ENCODE measurements at regions not wholly inside any gene's neighbourhood (a gene's known extent, or its start where the extent isn't known, plus 50 kb on each side); places are given as distances from the start of the nearest gene placed in this dataset.

GRCh38 chr1:9453375-9453774, 85.9 kb upstream of the SLC25A33 start:
- H3K4me3 ChIP-seq (replicated peaks in 1 of 2; ENCODE audit: low read depth in 2 of 2, low read length in 2 of 2): no peak overlapping the region
- TF ChIP-seq, protein P1, sequence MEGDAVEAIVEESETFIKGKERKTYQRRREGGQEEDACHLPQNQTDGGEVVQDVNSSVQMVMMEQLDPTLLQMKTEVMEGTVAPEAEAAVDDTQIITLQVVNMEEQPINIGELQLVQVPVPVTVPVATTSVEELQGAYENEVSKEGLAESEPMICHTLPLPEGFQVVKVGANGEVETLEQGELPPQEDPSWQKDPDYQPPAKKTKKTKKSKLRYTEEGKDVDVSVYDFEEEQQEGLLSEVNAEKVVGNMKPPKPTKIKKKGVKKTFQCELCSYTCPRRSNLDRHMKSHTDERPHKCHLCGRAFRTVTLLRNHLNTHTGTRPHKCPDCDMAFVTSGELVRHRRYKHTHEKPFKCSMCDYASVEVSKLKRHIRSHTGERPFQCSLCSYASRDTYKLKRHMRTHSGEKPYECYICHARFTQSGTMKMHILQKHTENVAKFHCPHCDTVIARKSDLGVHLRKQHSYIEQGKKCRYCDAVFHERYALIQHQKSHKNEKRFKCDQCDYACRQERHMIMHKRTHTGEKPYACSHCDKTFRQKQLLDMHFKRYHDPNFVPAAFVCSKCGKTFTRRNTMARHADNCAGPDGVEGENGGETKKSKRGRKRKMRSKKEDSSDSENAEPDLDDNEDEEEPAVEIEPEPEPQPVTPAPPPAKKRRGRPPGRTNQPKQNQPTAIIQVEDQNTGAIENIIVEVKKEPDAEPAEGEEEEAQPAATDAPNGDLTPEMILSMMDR (IDR thresholded peaks at IDR 0.05; ENCODE audit: low read depth, low read length): no peak
- no peak for DNase-seq (ENCODE audit: low read depth in 2 of 2)

- TF ChIP-seq, protein P1 (IDR thresholded peaks at IDR 0.05; ENCODE audit: low read depth, low read length): no peak
- no peak overlapping the region for H3K4me3 ChIP-seq (replicated peaks in 1 of 2; ENCODE audit: low read depth in 2 of 2, low read length in 2 of 2)
- DNase-seq (ENCODE audit: low read depth in 2 of 2): no peak
These were observed 85.4 kb upstream of the SLC25A33 start for GRCh38 chr1:9453779-9454418.

- TF ChIP-seq, protein P1 (IDR thresholded peaks at IDR 0.05; ENCODE audit: low read depth, low read length): no peak
- no peak overlapping the region for H3K4me3 ChIP-seq (replicated peaks in 1 of 2; ENCODE audit: low read depth in 2 of 2, low read length in 2 of 2)
- DNase-seq (ENCODE audit: low read depth in 2 of 2): no peak
These were observed 84.7 kb upstream of the SLC25A33 start for GRCh38 chr1:9454494-9455066.

- no peak overlapping the region for H3K4me3 ChIP-seq (replicated peaks in 1 of 2; ENCODE audit: low read depth in 2 of 2, low read length in 2 of 2)
- peak; percentile 67 to 72 for DNase-seq (ENCODE audit: low read depth in 2 of 2)
- TF ChIP-seq, protein P1 (IDR thresholded peaks at IDR 0.05; ENCODE audit: low read depth, low read length): peak; percentile 88
These were observed 83.6 kb upstream of the SLC25A33 start for GRCh38 chr1:9455487-9456234.

DNA sequence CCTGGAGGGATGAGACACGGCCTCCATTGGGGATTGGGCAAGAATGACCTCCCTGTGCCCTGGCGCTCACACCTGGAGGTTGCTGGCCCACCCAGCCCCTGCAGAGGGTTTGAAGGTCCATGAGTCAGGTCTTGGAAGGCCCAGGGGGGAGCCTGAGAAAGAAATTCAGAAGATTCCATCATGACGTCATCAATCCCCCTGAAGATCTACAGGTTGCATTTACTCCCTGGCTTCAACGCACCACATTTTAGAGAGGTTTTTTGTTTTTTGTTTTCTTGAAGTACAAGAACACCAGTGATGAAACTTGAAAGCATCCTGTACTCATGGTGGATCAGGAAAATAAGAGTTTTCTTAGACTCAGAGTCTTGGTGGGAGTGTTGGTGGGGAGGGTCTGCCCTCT, 82.4 kb upstream of the SLC25A33 start:
- no peak for DNase-seq (ENCODE audit: low read depth in 2 of 2)
- H3K4me3 ChIP-seq (replicated peaks in 1 of 2; ENCODE audit: low read depth in 2 of 2, low read length in 2 of 2): no peak overlapping the region
- TF ChIP-seq, protein P1 (IDR thresholded peaks at IDR 0.05; ENCODE audit: low read depth, low read length): no peak

- H3K4me3 ChIP-seq (replicated peaks in 1 of 2; ENCODE audit: low read depth in 2 of 2, low read length in 2 of 2): no peak overlapping the region
- peak in 1 of 2 donors; percentile 6 for DNase-seq (ENCODE audit: low read depth in 2 of 2)
- TF ChIP-seq, protein P1 (IDR thresholded peaks at IDR 0.05; ENCODE audit: low read depth, low read length): no peak
These were observed 79.4 kb upstream of the SLC25A33 start for GRCh38 chr1:9459816-9460407.
